Parathyroid adenoma (tissue), 2 donors: ENCODE measurements at regions not wholly inside any gene's neighbourhood (a gene's known extent, or its start where the extent isn't known, plus 50 kb on each side); places are given as distances from the start of the nearest gene placed in this dataset.
A peak's percentile ranks its signal among the peaks of the same experiment; 100 is the strongest.

Experiments used
- H2AFZ ChIP-seq: fragments of 300-600 bp; sonication (generic); one replicate; pipeline ENCODE4 v1.7.0; 2017; ENCODE audit warnings: antibody characterized with exemption, mild to moderate bottlenecking
- H3K27ac ChIP-seq: fragments of 300-600 bp; sonication (generic); one replicate; pipeline ENCODE4 v1.7.0; 2017
- H3K27me3 ChIP-seq: fragments of 300-600 bp; sonication (generic); one replicate; pipeline ENCODE4 v1.7.0; 2017; ENCODE audit warnings: low read length; ENCODE audit not compliant: control insufficient read depth, insufficient read depth
- H3K36me3 ChIP-seq: fragments of 300-600 bp; sonication (generic); one replicate; pipeline ENCODE4 v1.7.0; 2017; ENCODE audit warnings: low read length; ENCODE audit not compliant: control insufficient read depth, insufficient read depth
- H3K4me1 ChIP-seq: fragments of 300-600 bp; sonication (generic); one replicate; pipeline ENCODE4 v1.7.0; 2017; ENCODE audit warnings: control low read depth
- H3K4me2 ChIP-seq: fragments of 300-600 bp; sonication (generic); one replicate; pipeline ENCODE4 v1.7.0; 2017; ENCODE audit warnings: low read length
- H3K4me3 ChIP-seq: fragments of 300-600 bp; sonication (generic); one replicate; pipeline ENCODE4 v1.7.0; 2017; ENCODE audit warnings: low read depth, low read length
- H3K79me2 ChIP-seq: fragments of 300-600 bp; sonication (generic); one replicate; pipeline ENCODE4 v1.7.0; 2017; ENCODE audit warnings: control low read depth
- H3K9ac ChIP-seq: fragments of 300-600 bp; sonication (generic); one replicate; pipeline ENCODE4 v1.7.0; 2017; ENCODE audit warnings: mild to moderate bottlenecking
- H3K9me3 ChIP-seq: fragments of 300-600 bp; sonication (generic); one replicate; pipeline ENCODE4 v1.7.0; 2017; ENCODE audit warnings: low read length; ENCODE audit not compliant: control insufficient read depth
- CTCF ChIP-seq: fragments of 300-600 bp; sonication (generic); IDR thresholded peaks from one replicate; pipeline ENCODE4 v1.7.0; 2017; ENCODE audit warnings: antibody characterized with exemption, mild to moderate bottlenecking
- donor health status: primary hyperparathyroidism.

GRCh38 chr2:78913257-78913656 lies 112.2 kb upstream of the REG3G start:
- Histone ChIP-seq H3K4me3 (no peak overlapping the region), H3K79me2 (no peaks in the 10 kb centered on the region), H3K4me1 (no peaks in the 10 kb centered on the region), H3K27ac (no peak overlapping the region), H3K9ac (no peak overlapping the region), H3K4me2 (no peak overlapping the region), H3K36me3 (no peaks in the 10 kb centered on the region), H3K9me3 (no peaks in the 10 kb centered on the region), H3K27me3 (no peaks in the 10 kb centered on the region), H2AFZ (no peak overlapping the region)
- no peak for TF ChIP-seq CTCF

- no peak for TF ChIP-seq CTCF
- H3K36me3 ChIP-seq = no peaks in the 10 kb centered on the region
- H3K4me2 ChIP-seq = peak overlapping the region; percentile 16
- no peak overlapping the region for H3K27ac ChIP-seq
- no peaks in the 10 kb centered on the region for H3K9me3 ChIP-seq
- H3K79me2 ChIP-seq = no peaks in the 10 kb centered on the region
- H2AFZ ChIP-seq = no peak overlapping the region
- H3K9ac ChIP-seq = no peak overlapping the region
- no peaks in the 10 kb centered on the region for H3K27me3 ChIP-seq
- H3K4me1 ChIP-seq = no peaks in the 10 kb centered on the region
- H3K4me3 ChIP-seq = peak overlapping the region; percentile 15
Observed at GRCh38 chr2:78925258-78925657, 100.2 kb upstream of the REG3G start.

GRCh38 chr2:78928502-78928901 lies 97.0 kb upstream of the REG3G start:
- Histone ChIP-seq H3K4me3 (no peak overlapping the region), H3K9ac (no peak overlapping the region), H2AFZ (no peak overlapping the region), H3K4me2 (no peak overlapping the region), H3K36me3 (no peaks in the 10 kb centered on the region), H3K9me3 (no peaks in the 10 kb centered on the region), H3K79me2 (no peaks in the 10 kb centered on the region), H3K4me1 (no peaks in the 10 kb centered on the region), H3K27ac (no peak overlapping the region), H3K27me3 (no peaks in the 10 kb centered on the region)
- TF ChIP-seq CTCF = no peak

GRCh38 chr2:78940998-78941397 lies 84.5 kb upstream of the REG3G start:
- TF ChIP-seq CTCF = no peak
- Histone ChIP-seq H3K36me3 (no peaks in the 10 kb centered on the region), H3K79me2 (no peaks in the 10 kb centered on the region), H3K4me2 (peak overlapping the region; percentile 14), H2AFZ (peak overlapping the region; percentile 36), H3K27me3 (no peaks in the 10 kb centered on the region), H3K9ac (no peak overlapping the region), H3K9me3 (no peaks in the 10 kb centered on the region), H3K27ac (no peak overlapping the region), H3K4me3 (no peak overlapping the region), H3K4me1 (peaks cover 5% of the 10 kb centered on the region)

- Histone ChIP-seq H3K9ac (no peak overlapping the region), H3K27me3 (no peaks in the 10 kb centered on the region)
Observed at GRCh38 chr2:78941751-78942150, 83.8 kb upstream of the REG3G start.

More at GRCh38 chr2:78941751-78942150, 83.8 kb upstream of the REG3G start:
- no peak overlapping the region for H3K27ac ChIP-seq
- no peak overlapping the region for H3K4me3 ChIP-seq
- H3K79me2 ChIP-seq = no peaks in the 10 kb centered on the region
- H3K36me3 ChIP-seq = no peaks in the 10 kb centered on the region
- no peak overlapping the region for H3K4me2 ChIP-seq
- no peaks in the 10 kb centered on the region for H3K9me3 ChIP-seq
- no peak overlapping the region for H2AFZ ChIP-seq
- no peak for TF ChIP-seq CTCF
- peaks cover 5% of the 10 kb centered on the region for H3K4me1 ChIP-seq
